Gastrocnemius medialis (tissue), 4 donors: ENCODE measurements at regions not wholly inside any gene's neighbourhood (a gene's known extent, or its start where the extent isn't known, plus 50 kb on each side); places are given as distances from the start of the nearest gene placed in this dataset.

Source experiments
- ATAC-seq, 2 donors: fragments of 150-250 bp; one replicate each; pipeline ENCODE4 v1.9.1; 2016
- DNase-seq, 2 donors: peaks; one replicate each; pipeline ENCODE4 v3.0.0-alpha.2; 2019
- H3K27ac ChIP-seq, 4 donors: fragments of 200-600 bp; sonication (generic); 1 replicate in 1 of 4; 2 replicates in 3 of 4; pipeline ENCODE4 v1.5.1; 2016 to 2018; ENCODE audit warnings: mild to moderate bottlenecking in 2 of 4, moderate library complexity in 1 of 4
- H3K27me3 ChIP-seq, 3 donors: fragments of 200-600 bp; sonication (generic) in 2 of 3; 1 replicate in 1 of 3; 2 replicates in 2 of 3; pipeline versions ENCODE4 v1.5.1 to v1.6.0; 2016 to 2019; ENCODE audit warnings: mild to moderate bottlenecking in 1 of 3, moderate library complexity in 1 of 3
- H3K36me3 ChIP-seq, 2 donors: fragments of 200-600 bp; sonication (generic) in 1 of 2; one replicate each; pipeline ENCODE4 v1.5.1; 2017 to 2018
- H3K4me1 ChIP-seq, 2 donors: fragments of 200-600 bp; sonication (generic) in 1 of 2; one replicate each; pipeline ENCODE4 v1.5.1; 2016 to 2017; ENCODE audit warnings: mild to moderate bottlenecking in 2 of 2
- H3K4me3 ChIP-seq, 4 donors: fragments of 200-600 bp; sonication (generic) in 3 of 4; 1 replicate in 1 of 4; 2 replicates in 3 of 4; pipeline ENCODE4 v1.5.1; 2016 to 2019; ENCODE audit warnings: mild to moderate bottlenecking in 2 of 4
- H3K9me3 ChIP-seq, 3 donors: fragments of 200-600 bp; sonication (generic) in 2 of 3; 1 replicate in 1 of 3; 2 replicates in 2 of 3; pipeline ENCODE4 v1.5.1; 2016 to 2019
- CTCF ChIP-seq, 5 experiments: fragments of 450-650 bp in 3 of 5; fragments of 200-600 bp in 2 of 5; sonication (generic) in 2 of 5; IDR thresholded peaks in 4 of 5; conservative IDR thresholded peaks in 1 of 5; 1 replicate in 4 of 5; 2 replicates in 1 of 5; pipeline ENCODE4 v1.5.1; 2016 to 2019; ENCODE audit warnings: antibody characterized with exemption in 5 of 5, mild to moderate bottlenecking in 3 of 5, moderate library complexity in 3 of 5
- POLR2A ChIP-seq, 2 donors: fragments of 450-650 bp; IDR thresholded peaks; one replicate each; pipeline ENCODE4 v1.6.1; 2017; ENCODE audit warnings: antibody characterized with exemption in 2 of 2, mild to moderate bottlenecking in 2 of 2, moderate library complexity in 2 of 2
- in situ Hi-C, 4 donors: fragments of 200-750 bp; cut with MboI; loops; one replicate each; pipeline versions ENCODE4 v1.15.0 to v1.8.0; 2017; ENCODE audit warnings: low sequenced_read_pairs in 4 of 4
- intact Hi-C: fragments of 100-400 bp; cut with DNase I; formaldehyde crosslinking; loops from one replicate; pipeline ENCODE4 v1.15.1; 2023; ENCODE audit warnings: low total_unique reads

- no peak for DNase-seq
- Histone ChIP-seq H3K27ac (no peak overlapping the region), H3K4me1 (no peaks in the 10 kb centered on the region), H3K36me3 (no peaks in the 10 kb centered on the region), H3K27me3 (no peaks in the 10 kb centered on the region), H3K4me3 (no peak overlapping the region), H3K9me3 (peaks cover 0 to 6% (median 0%) of the 10 kb centered on the region in 3 donors)
- in situ Hi-C loops, result no loop called here
- intact Hi-C loops, result no loop called here
- no peak for TF ChIP-seq CTCF (IDR thresholded peaks at IDR 0.05 in 4 of 5, conservative IDR thresholded peaks at IDR 0.05 in 1 of 5)
- no peak for TF ChIP-seq POLR2A (IDR thresholded peaks at IDR 0.05)
- ATAC-seq, result no peak
Observed at GRCh38 chr3:8305371-8305770, 196.3 kb upstream of the LMCD1 start.

- ATAC-seq (no peak), DNase-seq (no peak)
- no peak overlapping the region for H3K27ac ChIP-seq
- intact Hi-C loops, result no loop called here
- no peaks in the 10 kb centered on the region for H3K27me3 ChIP-seq
- no peaks in the 10 kb centered on the region for H3K36me3 ChIP-seq
- H3K4me3 ChIP-seq, result no peak overlapping the region
- in situ Hi-C loops, result no loop called here
- TF ChIP-seq POLR2A (IDR thresholded peaks at IDR 0.05) (no peak), CTCF (IDR thresholded peaks at IDR 0.05 in 4 of 5, conservative IDR thresholded peaks at IDR 0.05 in 1 of 5) (no peak)
- H3K9me3 ChIP-seq, result peaks cover 0 to 6% (median 0%) of the 10 kb centered on the region in 3 donors
- H3K4me1 ChIP-seq, result no peaks in the 10 kb centered on the region
Observed at GRCh38 chr3:8307545-8308110, 194.0 kb upstream of the LMCD1 start.

GRCh38 chr3:8311321-8311720 lies 190.3 kb upstream of the LMCD1 start:
- ATAC-seq, result no peak
- H3K9me3 ChIP-seq, result peaks cover 0 to 6% (median 0%) of the 10 kb centered on the region in 3 donors
- no peak overlapping the region for H3K4me3 ChIP-seq
- in situ Hi-C loops (no loop called here), intact Hi-C loops (no loop called here)
- TF ChIP-seq CTCF (IDR thresholded peaks at IDR 0.05 in 4 of 5, conservative IDR thresholded peaks at IDR 0.05 in 1 of 5), result no peak
- no peak for TF ChIP-seq POLR2A (IDR thresholded peaks at IDR 0.05)
- H3K4me1 ChIP-seq, result no peaks in the 10 kb centered on the region
- H3K36me3 ChIP-seq, result no peaks in the 10 kb centered on the region
- H3K27me3 ChIP-seq, result no peaks in the 10 kb centered on the region
- DNase-seq, result no peak
- H3K27ac ChIP-seq, result no peak overlapping the region

- no peaks in the 10 kb centered on the region for H3K27me3 ChIP-seq
- H3K36me3 ChIP-seq, result no peaks in the 10 kb centered on the region
- no peak overlapping the region for H3K27ac ChIP-seq
- peaks cover 0 to 6% (median 0%) of the 10 kb centered on the region in 3 donors for H3K9me3 ChIP-seq
- in situ Hi-C loops (no loop called here), intact Hi-C loops (no loop called here)
- no peak for ATAC-seq
- TF ChIP-seq POLR2A (IDR thresholded peaks at IDR 0.05), result no peak
- TF ChIP-seq CTCF (IDR thresholded peaks at IDR 0.05 in 4 of 5, conservative IDR thresholded peaks at IDR 0.05 in 1 of 5), result no peak
- no peak for DNase-seq
- no peak overlapping the region for H3K4me3 ChIP-seq
- no peaks in the 10 kb centered on the region for H3K4me1 ChIP-seq
Observed at GRCh38 chr3:8312685-8313084, 188.9 kb upstream of the LMCD1 start.
